ENCODE measurements at regions not wholly inside any gene's neighbourhood (a gene's known extent, or its start where the extent isn't known, plus 50 kb on each side); places are given as distances from the start of the nearest gene placed in this dataset.

DNA sequence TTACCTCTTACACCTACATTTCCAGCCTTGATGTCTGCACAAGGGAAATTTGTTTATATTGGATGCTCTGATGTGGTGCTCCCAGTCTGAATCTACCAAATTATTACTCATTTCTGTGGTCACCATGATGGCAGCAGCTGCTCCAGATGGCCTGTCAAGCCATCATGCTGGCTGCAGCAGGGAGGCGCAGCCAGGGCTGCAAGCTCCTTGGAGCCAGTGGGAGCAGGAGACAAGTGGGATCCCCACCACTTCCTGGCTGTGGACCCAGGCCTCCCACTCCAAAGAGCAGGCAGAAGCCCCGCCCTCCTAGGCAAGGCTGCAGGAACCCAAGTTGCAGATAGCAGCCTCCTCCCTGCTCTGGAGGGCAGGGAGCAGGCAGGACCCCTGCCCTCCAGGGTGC is 241.1 kb upstream of the ATP10B start:
- Histone ChIP-seq H3K4me1 (ENCODE audit: control insufficient read depth in 2 of 3, insufficient read depth in 2 of 3, low read depth in 1 of 3, low read length in 3 of 3) (no peaks in the 10 kb centered on the region), H3K4me3 (ENCODE audit: low read length in 3 of 3) (no peak overlapping the region), H3K27ac (ENCODE audit: low read depth in 2 of 2, low read length in 2 of 2) (no peak overlapping the region), H3K9ac (ENCODE audit: low read length in 3 of 3) (no peak overlapping the region), H3K9me3 (ENCODE audit: control insufficient read depth in 2 of 3, insufficient read depth in 1 of 3, low read length in 3 of 3) (no peaks in the 10 kb centered on the region), H3K36me3 (ENCODE audit: control insufficient read depth in 2 of 3, insufficient read depth in 3 of 3, low read length in 3 of 3) (no peaks in the 10 kb centered on the region), H3K27me3 (ENCODE audit: control insufficient read depth, insufficient read depth, low read length) (no peaks in the 10 kb centered on the region)
- intact Hi-C loops (cut with DNase I) = no loop called here
- FAIRE-seq = no peak
- TF ChIP-seq, protein P1, sequence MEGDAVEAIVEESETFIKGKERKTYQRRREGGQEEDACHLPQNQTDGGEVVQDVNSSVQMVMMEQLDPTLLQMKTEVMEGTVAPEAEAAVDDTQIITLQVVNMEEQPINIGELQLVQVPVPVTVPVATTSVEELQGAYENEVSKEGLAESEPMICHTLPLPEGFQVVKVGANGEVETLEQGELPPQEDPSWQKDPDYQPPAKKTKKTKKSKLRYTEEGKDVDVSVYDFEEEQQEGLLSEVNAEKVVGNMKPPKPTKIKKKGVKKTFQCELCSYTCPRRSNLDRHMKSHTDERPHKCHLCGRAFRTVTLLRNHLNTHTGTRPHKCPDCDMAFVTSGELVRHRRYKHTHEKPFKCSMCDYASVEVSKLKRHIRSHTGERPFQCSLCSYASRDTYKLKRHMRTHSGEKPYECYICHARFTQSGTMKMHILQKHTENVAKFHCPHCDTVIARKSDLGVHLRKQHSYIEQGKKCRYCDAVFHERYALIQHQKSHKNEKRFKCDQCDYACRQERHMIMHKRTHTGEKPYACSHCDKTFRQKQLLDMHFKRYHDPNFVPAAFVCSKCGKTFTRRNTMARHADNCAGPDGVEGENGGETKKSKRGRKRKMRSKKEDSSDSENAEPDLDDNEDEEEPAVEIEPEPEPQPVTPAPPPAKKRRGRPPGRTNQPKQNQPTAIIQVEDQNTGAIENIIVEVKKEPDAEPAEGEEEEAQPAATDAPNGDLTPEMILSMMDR (IDR thresholded peaks at IDR 0.05; ENCODE audit: borderline replicate concordance, extremely low read depth, insufficient read depth) = no peak
- DNase-seq = no peak

DNA sequence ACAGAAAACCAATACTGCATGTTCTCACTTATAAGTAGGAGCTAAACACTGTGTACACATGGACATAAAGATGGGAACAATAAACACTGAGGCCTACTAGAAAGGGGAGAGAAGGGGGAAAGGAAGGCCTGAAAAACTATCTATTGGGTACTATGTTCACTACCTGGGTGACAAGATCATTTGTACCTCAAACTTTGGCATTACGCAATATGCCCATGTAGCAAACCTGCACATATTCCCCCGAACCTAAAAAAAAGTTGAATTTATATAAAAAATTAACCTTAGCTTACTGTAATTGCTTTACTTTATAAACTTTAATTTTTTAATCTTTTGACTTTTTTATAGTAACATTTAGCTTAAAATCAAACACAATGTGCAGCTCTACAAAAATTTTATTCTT is 237.6 kb upstream of the ATP10B start:
- no peaks in the 10 kb centered on the region for H3K36me3 ChIP-seq (ENCODE audit: control insufficient read depth in 2 of 3, insufficient read depth in 3 of 3, low read length in 3 of 3)
- no peak overlapping the region for H3K27ac ChIP-seq (ENCODE audit: low read depth in 2 of 2, low read length in 2 of 2)
- no peaks in the 10 kb centered on the region for H3K27me3 ChIP-seq (ENCODE audit: control insufficient read depth, insufficient read depth, low read length)
- H3K4me1 ChIP-seq (ENCODE audit: control insufficient read depth in 2 of 3, insufficient read depth in 2 of 3, low read depth in 1 of 3, low read length in 3 of 3) = no peaks in the 10 kb centered on the region
- H3K9ac ChIP-seq (ENCODE audit: low read length in 3 of 3) = no peak overlapping the region
- TF ChIP-seq, protein P1 (IDR thresholded peaks at IDR 0.05; ENCODE audit: borderline replicate concordance, extremely low read depth, insufficient read depth) = no peak
- DNase-seq = no peak
- FAIRE-seq = no peak
- H3K9me3 ChIP-seq (ENCODE audit: control insufficient read depth in 2 of 3, insufficient read depth in 1 of 3, low read length in 3 of 3) = no peaks in the 10 kb centered on the region
- no peak overlapping the region for H3K4me3 ChIP-seq (ENCODE audit: low read length in 3 of 3)
- intact Hi-C loops (cut with DNase I) = no loop called here

DNA sequence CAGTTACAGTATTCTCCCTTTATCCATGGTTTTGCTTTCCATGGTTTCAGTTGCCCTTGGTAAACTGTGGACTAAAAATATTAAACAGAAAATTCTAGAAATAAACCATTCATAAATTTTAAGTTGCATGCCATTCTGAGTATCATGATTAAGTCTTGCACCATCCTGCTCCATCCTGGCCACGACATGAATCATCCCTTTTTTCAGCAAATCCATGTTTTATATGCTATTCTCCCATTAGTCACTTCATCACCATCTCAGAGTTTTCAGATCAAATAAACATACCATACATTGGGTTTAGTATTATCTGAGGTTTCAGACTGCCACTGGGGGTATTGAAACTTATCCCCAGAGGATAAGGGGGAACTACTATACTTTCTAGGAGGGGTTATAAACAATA is 234.4 kb upstream of the ATP10B start:
- DNase-seq (no peak), FAIRE-seq (no peak)
- Histone ChIP-seq H3K36me3 (ENCODE audit: control insufficient read depth in 2 of 3, insufficient read depth in 3 of 3, low read length in 3 of 3) (no peaks in the 10 kb centered on the region), H3K9ac (ENCODE audit: low read length in 3 of 3) (no peak overlapping the region), H3K4me3 (ENCODE audit: low read length in 3 of 3) (no peak overlapping the region), H3K27me3 (ENCODE audit: control insufficient read depth, insufficient read depth, low read length) (no peaks in the 10 kb centered on the region), H3K4me1 (ENCODE audit: control insufficient read depth in 2 of 3, insufficient read depth in 2 of 3, low read depth in 1 of 3, low read length in 3 of 3) (no peaks in the 10 kb centered on the region), H3K27ac (ENCODE audit: low read depth in 2 of 2, low read length in 2 of 2) (no peak overlapping the region), H3K9me3 (ENCODE audit: control insufficient read depth in 2 of 3, insufficient read depth in 1 of 3, low read length in 3 of 3) (no peaks in the 10 kb centered on the region)
- intact Hi-C loops (cut with DNase I) = no loop called here
- TF ChIP-seq, protein P1 (IDR thresholded peaks at IDR 0.05; ENCODE audit: borderline replicate concordance, extremely low read depth, insufficient read depth) = no peak

DNA sequence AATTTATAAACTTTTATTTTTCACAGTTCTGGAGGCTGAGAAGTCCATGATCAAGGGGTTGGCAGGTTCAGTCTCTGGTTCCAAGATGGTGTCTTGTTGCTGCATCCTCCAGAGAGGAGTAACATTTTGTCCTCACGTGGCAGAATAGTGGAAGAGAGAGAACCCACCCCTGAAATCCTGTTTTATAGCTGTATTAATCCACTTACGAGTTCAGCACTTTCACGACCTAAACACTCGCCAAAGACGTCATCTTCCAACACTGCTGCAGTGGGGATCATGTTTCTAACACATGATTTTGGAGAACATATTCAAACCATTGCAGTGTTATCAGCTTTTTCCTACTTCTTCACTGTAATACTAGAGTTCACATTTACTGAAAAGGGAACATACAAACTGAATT is 233.0 kb upstream of the ATP10B start:
- Histone ChIP-seq H3K9ac (ENCODE audit: low read length in 3 of 3) (no peak overlapping the region), H3K27ac (ENCODE audit: low read depth in 2 of 2, low read length in 2 of 2) (no peak overlapping the region), H3K9me3 (ENCODE audit: control insufficient read depth in 2 of 3, insufficient read depth in 1 of 3, low read length in 3 of 3) (no peaks in the 10 kb centered on the region), H3K27me3 (ENCODE audit: control insufficient read depth, insufficient read depth, low read length) (no peaks in the 10 kb centered on the region), H3K4me1 (ENCODE audit: control insufficient read depth in 2 of 3, insufficient read depth in 2 of 3, low read depth in 1 of 3, low read length in 3 of 3) (no peaks in the 10 kb centered on the region), H3K36me3 (ENCODE audit: control insufficient read depth in 2 of 3, insufficient read depth in 3 of 3, low read length in 3 of 3) (no peaks in the 10 kb centered on the region), H3K4me3 (ENCODE audit: low read length in 3 of 3) (no peak overlapping the region)
- FAIRE-seq = no peak
- intact Hi-C loops (cut with DNase I) = no loop called here
- no peak for DNase-seq
- TF ChIP-seq, protein P1 (IDR thresholded peaks at IDR 0.05; ENCODE audit: borderline replicate concordance, extremely low read depth, insufficient read depth) = no peak

All from kidney (tissue), 13 donors.